Left ventricle myocardium inferior (tissue), 1 donor: ENCODE measurements at regions not wholly inside any gene's neighbourhood (a gene's known extent, or its start where the extent isn't known, plus 50 kb on each side); places are given as distances from the start of the nearest gene placed in this dataset.

Source experiments
- DNase-seq: peaks from one replicate; pipeline ENCODE4 v3.0.0-alpha.2; 2020
- H3K27ac ChIP-seq: fragments of 200-600 bp; replicated peaks from 2 replicates; pipeline ENCODE4 v1.8.0; 2021
- H3K27me3 ChIP-seq: fragments of 200-600 bp; 2 replicates; pipeline ENCODE4 v1.8.0; 2021; ENCODE audit warnings: low read depth
- H3K36me3 ChIP-seq: fragments of 200-600 bp; 2 replicates; pipeline ENCODE4 v1.8.0; 2021
- H3K4me1 ChIP-seq: fragments of 200-600 bp; 2 replicates; pipeline ENCODE4 v1.8.0; 2021
- H3K4me3 ChIP-seq: fragments of 200-600 bp; 2 replicates; pipeline ENCODE4 v1.8.0; 2021; ENCODE audit warnings: mild to moderate bottlenecking, moderate library complexity
- H3K9me3 ChIP-seq: fragments of 200-600 bp; replicated peaks from 2 replicates; pipeline ENCODE4 v1.8.0; 2021
- intact Hi-C: fragments of 100-400 bp; cut with micrococcal nuclease; formaldehyde crosslinking; loops from one replicate; pipeline ENCODE4 v1.11.0; 2022
- TF ChIP-seq, protein P1 (sequence below): fragments of 200-600 bp; IDR thresholded peaks from 2 replicates; pipeline ENCODE4 v1.8.0; 2021; ENCODE audit warnings: antibody characterized with exemption, mild to moderate bottlenecking, borderline replicate concordance
- donor health status: DM: no; HTN: yes; CAD: no; lungs with severe emphysema.

- H3K36me3 ChIP-seq: no peaks in the 10 kb centered on the region
- peaks cover 30% of the 10 kb centered on the region for H3K9me3 ChIP-seq
- no peak overlapping the region for H3K27ac ChIP-seq
- TF ChIP-seq, protein P1, sequence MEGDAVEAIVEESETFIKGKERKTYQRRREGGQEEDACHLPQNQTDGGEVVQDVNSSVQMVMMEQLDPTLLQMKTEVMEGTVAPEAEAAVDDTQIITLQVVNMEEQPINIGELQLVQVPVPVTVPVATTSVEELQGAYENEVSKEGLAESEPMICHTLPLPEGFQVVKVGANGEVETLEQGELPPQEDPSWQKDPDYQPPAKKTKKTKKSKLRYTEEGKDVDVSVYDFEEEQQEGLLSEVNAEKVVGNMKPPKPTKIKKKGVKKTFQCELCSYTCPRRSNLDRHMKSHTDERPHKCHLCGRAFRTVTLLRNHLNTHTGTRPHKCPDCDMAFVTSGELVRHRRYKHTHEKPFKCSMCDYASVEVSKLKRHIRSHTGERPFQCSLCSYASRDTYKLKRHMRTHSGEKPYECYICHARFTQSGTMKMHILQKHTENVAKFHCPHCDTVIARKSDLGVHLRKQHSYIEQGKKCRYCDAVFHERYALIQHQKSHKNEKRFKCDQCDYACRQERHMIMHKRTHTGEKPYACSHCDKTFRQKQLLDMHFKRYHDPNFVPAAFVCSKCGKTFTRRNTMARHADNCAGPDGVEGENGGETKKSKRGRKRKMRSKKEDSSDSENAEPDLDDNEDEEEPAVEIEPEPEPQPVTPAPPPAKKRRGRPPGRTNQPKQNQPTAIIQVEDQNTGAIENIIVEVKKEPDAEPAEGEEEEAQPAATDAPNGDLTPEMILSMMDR: no peak
- no peak for DNase-seq
- intact Hi-C loops: no loop called here
- no peak overlapping the region for H3K4me3 ChIP-seq
- H3K27me3 ChIP-seq: no peaks in the 10 kb centered on the region
- no peaks in the 10 kb centered on the region for H3K4me1 ChIP-seq
These were observed 183.7 kb downstream of the METTL4 start for GRCh38 chr18:2387588-2387987.

GRCh38 chr18:2390158-2390557 lies 181.1 kb downstream of the METTL4 start:
- H3K4me1 ChIP-seq: no peaks in the 10 kb centered on the region
- intact Hi-C loops: no loop called here

GRCh38 chr18:2391470-2391869 lies 179.8 kb downstream of the METTL4 start:
- no peaks in the 10 kb centered on the region for H3K4me1 ChIP-seq
- no peak overlapping the region for H3K4me3 ChIP-seq
- H3K9me3 ChIP-seq: peaks cover 24% of the 10 kb centered on the region
- TF ChIP-seq, protein P1: no peak
- DNase-seq: no peak
- no peak overlapping the region for H3K27ac ChIP-seq
- no peaks in the 10 kb centered on the region for H3K36me3 ChIP-seq
- intact Hi-C loops: no loop called here
- no peaks in the 10 kb centered on the region for H3K27me3 ChIP-seq

More at GRCh38 chr18:2390158-2390557, 181.1 kb downstream of the METTL4 start:
- H3K27me3 ChIP-seq: no peaks in the 10 kb centered on the region
- no peak overlapping the region for H3K27ac ChIP-seq
- H3K36me3 ChIP-seq: no peaks in the 10 kb centered on the region
- H3K4me3 ChIP-seq: no peak overlapping the region
- no peak for DNase-seq
- H3K9me3 ChIP-seq: peaks cover 30% of the 10 kb centered on the region
- TF ChIP-seq, protein P1: no peak

- Histone ChIP-seq H3K27me3 (no peaks in the 10 kb centered on the region), H3K36me3 (no peaks in the 10 kb centered on the region), H3K4me3 (no peak overlapping the region), H3K27ac (no peak overlapping the region), H3K9me3 (peaks cover 14% of the 10 kb centered on the region), H3K4me1 (no peaks in the 10 kb centered on the region)
- TF ChIP-seq, protein P1: no peak
- no peak for DNase-seq
- intact Hi-C loops: no loop called here
These were observed 178.9 kb downstream of the METTL4 start for GRCh38 chr18:2392446-2392845.

DNA sequence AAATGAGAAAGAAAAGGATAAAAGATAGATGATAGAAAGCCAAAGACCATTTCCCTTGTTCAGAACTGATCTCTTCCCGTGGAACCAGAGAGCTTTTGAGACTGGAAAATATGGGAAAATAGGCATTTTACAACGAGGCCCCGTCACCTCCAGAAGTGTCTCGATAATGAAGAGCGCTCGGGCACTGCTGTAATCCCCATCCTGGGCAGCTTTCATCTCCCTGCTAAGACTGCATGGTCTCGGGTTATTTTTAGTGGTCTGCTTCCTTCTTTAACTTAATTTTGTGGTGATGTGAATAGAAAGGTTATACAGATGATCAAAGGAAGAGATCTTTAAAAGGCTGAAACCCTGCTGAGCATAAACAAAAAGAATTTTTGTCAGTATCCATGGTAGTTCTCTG lies 176.6 kb downstream of the METTL4 start:
- no peaks in the 10 kb centered on the region for H3K4me1 ChIP-seq
- H3K9me3 ChIP-seq: no peaks in the 10 kb centered on the region
- H3K4me3 ChIP-seq: no peak overlapping the region
- H3K36me3 ChIP-seq: no peaks in the 10 kb centered on the region
- no peak for DNase-seq
- TF ChIP-seq, protein P1: no peak
- H3K27ac ChIP-seq: no peak overlapping the region
- intact Hi-C loops: no loop called here
- no peaks in the 10 kb centered on the region for H3K27me3 ChIP-seq
